EH (cell line): ENCODE measurements at regions not wholly inside any gene's neighbourhood (a gene's known extent, or its start where the extent isn't known, plus 50 kb on each side); places are given as distances from the start of the nearest gene placed in this dataset.

Experiments
- DNase-seq: peaks from one replicate; pipeline ENCODE4 v3.0.0-alpha.2; 2015; ENCODE audit warnings: low read depth

DNA sequence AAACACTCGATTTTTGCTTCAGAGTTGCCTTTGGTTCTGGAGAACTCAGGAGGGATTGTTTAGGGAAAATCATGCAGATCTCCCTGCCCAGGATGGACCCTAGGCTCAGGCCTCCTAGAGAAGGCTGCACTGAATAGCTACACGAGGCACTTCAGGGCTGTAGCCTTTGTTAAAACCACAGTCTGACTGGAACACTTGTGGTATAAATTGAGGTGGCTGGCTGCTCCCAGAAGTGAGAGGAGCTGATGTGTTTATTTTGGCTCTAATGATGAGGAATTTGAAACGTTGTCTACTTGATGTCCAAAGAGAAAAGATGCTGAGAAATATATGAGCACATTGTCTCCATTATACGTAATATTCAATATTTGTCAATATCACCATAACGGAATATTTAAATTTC is 762.1 kb upstream of the ARGLU1 start:
- no peak for DNase-seq

DNA sequence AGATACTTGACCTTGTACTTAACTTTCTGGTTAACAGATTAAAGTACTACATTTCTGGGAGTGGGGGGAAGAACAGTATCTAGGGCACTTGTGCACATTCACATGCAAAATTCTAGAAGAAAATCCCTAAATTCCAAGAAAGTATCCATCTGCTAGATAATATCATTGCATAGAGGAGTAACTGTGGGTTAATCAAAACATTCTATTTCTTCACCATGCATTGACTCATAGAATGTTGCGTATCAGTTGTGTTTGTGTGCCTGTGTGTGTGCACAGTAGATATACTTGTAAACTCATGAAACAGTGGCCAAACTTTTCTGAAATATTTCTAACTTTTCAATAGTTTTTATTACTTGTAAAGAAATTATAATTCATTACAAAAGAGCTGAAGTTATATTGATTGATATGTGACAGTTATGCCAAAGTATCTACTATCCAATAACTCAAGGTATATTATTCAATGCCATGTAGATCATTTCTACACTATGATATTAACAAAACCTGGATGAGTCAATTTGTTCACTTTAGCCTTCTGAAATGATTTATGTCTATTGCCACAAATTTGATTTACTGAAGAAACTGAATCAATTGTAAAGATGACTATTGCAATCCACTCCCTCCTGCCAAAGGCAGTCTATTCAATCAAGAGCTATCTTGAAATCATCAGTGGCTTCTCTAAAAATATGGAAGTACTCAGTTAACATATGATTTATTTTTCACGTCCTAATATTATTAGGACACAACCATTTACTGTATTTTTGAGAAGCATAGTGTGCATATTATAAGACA is 756.7 kb upstream of the ARGLU1 start:
- no peak for DNase-seq

DNA sequence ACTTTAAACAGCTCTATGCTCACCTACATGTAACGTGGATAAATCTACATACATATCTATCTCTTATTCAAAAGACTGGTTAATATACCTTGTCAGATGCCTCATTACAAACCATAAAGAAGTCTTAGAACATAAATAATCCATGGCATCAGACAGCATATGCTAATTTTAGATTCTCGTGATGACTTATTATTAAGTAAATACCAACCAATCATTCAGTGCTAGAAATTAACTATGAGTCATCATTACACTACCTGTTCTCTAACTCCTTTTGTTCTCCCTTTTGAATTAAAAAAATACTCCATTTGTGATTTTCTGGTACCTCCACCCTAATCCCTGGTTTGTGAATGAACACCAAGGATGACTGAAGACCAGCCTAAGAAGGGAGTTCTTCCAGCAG is 754.3 kb upstream of the ARGLU1 start:
- no peak for DNase-seq

DNA sequence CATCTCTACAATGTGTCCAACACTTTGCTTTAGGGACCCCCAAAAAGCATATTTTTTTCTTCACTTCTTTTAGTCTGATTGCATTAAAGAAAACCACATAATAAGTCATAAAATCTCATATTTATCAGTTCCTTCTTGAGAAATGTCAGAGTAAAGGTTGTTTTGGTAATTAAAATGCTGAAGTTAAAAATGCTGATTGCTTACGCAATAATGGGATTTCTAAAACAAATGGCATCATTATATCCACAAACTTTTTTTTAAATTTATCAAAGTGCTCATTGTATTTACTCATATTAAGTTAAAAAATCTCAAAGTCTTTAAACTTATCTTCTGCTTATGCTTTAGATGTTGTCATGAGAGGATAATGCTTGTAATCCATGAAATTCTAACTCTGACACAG is 737.2 kb upstream of the ARGLU1 start:
- DNase-seq: no peak

DNA sequence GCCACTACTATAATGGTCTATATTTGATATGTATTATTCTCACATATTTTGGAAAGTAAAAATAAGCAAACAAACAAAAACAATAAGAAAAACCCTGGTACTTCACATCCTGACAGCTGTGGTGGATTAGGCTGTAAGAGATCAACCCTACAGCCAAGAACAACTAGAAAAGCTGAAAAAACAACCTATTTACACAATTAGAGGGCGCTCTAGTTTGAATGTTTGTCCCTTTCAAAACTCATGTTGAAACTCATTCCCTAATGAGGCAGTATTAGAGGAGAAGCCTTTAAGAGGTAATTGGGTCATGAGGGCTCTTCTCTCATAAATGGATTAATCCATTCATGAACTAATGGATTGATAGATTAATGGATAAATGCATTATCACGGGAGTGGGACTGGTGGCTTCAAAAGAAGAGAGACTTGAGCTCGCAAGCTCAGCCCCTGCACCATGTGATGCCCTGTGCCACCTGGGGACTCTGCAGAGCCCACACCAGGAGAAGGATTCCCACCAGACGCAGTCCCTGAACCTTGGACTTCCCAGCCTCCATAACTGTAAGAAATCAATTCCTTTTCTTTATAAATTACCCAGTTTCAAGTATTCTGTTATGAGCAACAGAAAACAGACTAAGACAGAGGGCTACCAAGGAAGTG is 733.9 kb upstream of the ARGLU1 start:
- DNase-seq: no peak

DNA sequence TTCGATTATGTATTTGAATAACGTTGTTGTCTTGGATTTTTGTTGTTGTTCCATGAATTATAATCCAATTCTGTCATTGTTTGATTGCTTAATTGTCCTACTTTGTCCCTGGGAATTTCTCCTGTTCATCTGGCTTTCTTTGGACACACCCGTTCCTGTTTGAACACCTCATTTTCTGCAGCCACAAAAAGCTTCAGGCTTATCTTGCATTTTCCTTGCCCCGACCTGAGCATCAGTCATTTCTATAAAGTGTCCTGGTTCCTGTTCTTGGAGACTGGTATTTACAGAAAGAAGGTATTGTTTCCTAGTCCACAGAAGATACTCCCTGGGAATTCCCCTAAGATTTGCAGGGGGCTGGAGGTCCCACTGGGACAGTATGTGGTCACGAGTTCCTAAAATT is 731.8 kb upstream of the ARGLU1 start:
- no peak for DNase-seq

DNA sequence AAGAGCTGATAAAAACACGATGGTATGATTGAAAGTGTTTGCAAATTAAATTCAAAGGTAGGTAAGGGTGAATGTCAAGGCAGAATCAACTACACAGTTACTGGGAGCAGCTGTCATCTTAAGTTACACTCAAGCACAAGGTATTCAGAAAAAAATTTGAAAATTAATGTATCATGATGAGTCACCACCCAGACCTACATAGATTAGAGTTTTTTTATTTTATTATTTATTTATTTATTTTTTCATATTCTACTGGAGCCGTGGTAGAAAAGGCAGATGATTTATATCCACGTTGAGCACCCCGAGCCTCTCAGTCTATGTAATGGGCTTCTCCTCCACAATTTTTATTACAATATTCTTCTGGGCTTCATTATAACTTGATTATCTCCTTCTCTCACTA is 728.9 kb upstream of the ARGLU1 start:
- no peak for DNase-seq

DNA sequence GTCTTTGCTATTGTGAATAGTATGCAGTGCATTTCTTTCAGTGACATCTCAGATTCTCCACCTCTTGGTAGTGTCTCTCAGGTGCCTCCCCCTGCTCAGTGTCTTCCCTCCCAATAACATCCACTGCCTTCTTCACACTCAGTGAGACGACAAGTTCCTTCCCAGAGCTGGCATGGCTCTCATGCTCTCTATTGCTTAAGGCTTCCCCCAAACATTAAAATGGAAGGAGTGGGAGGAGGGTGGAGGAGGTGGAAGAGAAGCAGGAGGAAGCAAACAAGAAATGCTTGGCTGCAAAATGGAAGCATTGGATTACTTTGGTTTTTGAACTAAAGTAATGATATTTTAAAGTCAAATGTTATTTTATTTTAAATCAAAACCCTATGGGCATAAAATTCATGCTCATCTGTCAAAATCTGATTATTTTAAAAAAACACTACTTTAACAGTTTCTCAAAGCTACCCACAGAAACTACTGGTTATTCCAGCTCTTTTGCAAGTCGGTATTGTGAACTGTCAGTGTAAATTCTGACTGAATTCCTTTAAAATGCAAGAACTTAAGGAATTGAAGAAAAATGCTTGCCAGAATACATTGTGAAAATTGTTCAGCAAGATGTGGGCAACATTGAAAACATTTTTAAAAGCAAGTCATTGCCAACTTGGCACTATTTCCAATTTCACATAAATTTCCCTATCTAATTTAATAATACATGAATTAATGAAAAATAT is 727.6 kb upstream of the ARGLU1 start:
- no peak for DNase-seq

DNA sequence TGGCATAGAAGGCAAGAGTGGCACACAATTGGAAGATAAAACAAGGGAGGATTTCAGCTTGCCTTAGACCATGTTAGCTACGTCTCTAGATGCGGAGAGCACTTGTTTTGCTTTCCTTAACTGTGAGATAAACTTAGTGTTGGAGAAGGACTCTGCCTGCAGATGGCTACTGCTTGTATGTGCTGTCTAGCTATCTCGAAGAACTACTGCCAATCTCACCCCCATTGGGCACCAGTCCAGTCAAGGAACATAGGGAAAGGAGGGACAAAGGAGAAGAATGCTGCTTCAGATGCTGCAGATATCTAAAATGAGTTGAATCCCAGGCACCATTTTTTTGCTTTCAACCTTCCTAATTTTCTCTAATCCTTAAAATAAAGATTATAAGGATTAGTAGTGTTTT is 726.0 kb upstream of the ARGLU1 start:
- DNase-seq: no peak

DNA sequence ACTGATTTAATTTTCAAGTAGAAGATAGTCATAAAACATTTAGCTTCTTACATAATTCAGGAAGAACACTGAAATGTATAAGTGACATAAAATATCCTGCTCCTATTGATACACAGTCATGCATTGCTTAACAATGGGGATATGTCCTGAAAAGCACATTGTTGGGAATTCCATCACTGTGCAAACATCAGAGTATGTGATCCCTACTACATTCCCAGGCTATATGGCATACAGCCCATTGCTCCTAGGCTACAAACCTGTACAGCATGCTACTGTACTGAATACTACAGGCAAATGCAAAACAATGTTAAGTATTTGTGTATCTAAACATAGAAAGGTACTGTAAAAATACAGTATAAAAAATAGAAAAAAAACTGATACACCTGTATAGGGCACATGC is 723.9 kb upstream of the ARGLU1 start:
- DNase-seq: no peak

DNA sequence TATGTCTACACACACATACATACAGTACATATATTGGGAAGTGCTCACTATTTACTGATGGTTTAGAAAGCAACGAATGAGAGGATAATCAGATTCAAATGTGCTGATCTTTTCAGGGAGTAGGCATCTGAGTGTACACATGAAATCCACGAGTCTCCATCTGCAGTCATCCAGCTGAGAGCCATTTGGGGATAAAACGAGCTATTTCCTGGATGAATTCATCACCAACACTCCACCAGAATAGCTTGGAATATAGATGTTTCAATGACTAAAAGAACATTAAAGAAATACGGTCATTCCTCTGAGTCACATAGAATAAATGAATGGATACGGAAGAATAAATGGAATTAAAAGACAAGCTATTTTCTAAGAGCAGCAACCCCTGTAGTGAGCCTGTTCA is 721.6 kb upstream of the ARGLU1 start:
- no peak for DNase-seq

DNA sequence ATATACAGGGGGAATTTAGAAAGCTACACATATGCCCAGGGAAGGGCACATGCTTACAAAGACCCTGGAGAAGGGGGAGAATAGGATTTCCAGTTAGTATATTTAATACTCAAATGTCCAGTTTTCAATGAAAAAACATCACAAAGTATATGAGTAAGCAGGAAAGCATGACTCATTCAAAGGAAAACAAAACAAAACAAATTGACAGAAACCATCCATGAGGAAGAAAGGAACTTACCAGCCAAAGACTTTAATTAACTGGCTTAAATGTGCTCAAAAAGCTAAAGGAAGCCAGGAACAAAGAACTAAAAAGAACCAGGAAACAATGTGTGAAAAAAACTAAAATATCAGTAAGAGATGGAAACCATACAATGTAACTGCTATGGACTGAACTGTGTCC is 716.2 kb upstream of the ARGLU1 start:
- DNase-seq: no peak

DNA sequence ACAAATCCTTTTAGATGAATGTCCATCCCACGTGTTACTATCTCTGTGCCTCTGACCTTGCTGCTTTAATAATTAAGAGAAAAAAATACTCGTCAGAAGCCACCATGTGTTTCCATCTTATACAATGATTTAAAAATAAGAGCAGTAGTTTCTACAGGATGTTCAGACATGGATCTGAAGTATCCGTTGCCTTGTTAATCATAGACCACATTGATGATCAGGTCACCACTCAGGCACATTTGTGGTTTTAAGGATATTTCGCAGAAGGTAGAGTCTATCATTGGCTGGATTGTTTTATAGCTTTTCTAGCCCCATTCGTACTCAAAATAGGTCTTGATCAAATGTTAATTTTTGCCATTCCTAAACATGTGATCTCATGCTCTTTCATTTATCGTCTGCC is 710.0 kb upstream of the ARGLU1 start:
- DNase-seq: no peak

DNA sequence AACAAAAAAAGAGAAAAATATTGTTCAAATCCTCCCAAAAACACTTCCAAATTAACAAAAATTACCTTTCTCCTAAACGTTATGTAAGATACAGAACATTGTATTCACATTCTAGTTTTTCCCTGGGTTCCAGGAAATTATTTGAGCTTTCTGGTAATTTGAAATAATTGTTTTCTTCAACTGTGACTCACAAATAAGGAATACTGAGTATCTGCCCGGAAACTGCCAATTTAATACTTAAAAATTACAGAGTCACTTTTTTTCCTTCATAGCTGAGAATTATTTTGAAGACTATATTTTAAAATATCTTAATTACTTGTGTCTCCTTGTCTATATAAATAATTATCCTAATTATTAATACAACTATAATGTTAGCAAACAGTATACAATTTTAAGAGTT is 709.0 kb upstream of the ARGLU1 start:
- DNase-seq: no peak

DNA sequence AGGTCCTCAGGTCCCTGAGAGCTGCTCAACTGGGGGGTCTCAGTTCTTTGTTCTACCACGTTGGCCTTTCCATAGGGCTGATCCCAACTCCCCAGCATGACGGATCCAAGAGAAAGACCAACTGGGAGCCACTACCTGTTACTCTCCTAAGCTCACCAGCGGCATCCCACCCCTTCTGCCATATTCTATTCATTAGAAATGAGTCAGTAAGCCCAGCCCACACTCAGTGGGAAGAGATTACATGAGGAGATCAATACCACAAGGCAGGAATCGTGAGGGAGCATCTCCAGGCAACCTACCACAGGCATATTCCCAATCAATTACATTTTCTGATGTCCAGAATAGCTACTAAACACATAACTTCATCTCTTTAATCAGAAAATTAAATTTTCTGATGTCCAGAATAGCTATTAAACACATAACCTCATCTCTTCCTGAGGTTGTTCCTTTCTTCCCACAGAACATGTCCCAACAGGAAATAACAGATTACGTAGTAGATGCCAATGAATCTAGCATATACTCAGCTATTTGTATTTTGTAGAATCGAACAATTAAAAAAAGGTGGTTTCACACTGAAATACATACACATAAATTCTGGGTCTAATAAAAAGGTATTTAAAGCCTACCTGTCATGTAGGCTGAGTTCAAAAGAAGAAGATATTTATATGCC is 708.1 kb upstream of the ARGLU1 start:
- no peak for DNase-seq

DNA sequence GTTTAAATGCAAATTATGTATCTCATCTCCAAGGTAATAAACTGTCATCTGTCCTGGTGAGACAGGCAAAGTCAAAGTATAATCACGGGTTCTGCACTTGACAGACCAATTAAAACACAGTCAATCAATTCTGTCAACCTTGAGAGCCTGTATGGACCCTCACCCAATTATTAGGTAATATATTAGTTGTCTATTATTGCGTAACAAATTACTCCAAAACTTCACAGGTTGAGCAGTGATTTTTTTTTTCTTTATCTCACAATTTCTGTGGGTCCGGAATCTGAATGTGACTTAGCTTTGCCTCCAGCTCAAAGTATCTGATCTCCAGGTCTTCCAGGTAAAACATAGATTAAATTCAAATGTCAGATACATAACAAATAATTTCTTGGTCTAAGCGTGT is 707.4 kb upstream of the ARGLU1 start:
- DNase-seq: no peak

DNA sequence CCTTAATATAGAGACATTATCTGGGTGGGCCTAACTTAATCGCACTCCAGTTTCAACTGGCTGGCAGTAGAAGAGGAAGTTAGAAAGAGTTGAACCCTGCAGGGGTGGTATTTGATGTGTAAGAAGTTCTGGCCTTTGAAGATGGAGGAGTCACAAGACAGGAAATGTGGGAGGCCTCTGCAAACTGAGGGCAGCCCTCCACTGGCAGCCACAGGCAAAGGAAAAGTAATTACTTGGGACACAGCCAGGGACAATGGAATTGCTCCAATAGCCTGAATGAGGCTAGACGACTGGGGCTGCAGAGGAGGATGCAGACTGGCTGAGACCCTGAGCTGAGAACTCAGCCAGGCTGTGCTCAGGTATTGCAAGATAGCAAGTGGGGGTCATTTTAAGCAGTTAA is 703.3 kb upstream of the ARGLU1 start:
- no peak for DNase-seq

DNA sequence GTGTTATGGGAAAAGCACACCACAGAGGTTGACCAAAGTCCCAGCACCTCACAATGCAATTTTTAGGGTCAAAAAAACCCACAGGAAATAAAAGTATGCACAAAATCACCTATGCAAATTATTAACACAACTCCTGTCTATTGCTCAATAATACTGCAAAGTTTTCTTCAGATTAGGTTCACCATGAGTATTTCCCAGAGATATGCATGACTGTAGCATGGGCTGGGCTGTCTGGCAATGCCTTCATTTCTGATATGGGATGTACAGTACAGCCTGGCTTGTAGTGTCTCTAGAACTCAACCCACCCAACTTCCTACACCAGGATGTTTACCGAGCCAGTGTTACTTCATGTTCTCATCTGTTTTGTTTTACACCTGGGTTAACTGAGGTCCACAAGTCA is 698.7 kb upstream of the ARGLU1 start:
- DNase-seq: no peak

DNA sequence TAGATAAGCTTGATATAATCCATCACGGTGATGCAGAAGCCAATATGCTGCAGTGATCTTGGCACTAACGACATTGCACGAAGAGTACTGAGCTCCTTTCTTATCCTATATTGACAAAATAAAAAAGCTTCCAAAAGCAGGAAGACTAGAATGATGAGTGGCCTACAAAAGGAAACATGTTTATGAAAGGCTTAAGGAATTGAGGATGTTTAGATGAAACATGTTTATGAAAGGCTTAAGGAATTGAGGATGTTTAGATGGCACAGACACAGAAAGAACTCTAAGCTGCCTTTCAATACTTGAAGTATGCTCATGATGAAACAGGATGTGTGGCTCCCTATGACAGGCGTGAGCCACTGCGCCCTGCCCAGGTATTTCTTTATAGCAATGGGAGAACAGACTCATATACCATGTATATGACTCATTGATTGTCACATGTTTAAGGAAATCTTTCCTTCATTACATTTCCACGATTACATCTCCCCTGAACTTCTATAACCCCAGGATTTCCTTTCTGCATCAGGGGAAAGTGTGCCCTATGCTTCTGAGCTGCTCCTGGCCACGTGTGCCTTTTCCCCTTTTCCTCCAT is 690.8 kb upstream of the ARGLU1 start:
- no peak for DNase-seq

DNA sequence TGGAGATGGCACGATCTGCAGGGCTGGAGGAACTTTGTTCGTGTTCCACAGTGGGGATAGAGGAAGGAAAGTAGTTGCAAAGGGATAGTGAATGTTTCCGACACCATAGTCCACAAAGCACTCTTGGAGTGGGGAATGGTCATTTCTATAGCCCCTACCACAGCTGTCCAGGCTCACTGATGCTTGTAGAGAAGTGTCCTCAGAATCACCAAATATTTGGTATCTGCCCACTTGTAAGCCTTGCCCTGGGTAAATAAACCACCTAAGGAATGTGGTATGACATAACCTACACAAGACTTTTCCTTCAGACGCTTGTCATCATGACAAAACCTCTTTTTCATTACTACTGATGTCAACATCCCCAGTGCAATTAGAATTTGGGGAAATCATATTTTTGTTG is 686.5 kb upstream of the ARGLU1 start:
- no peak for DNase-seq

DNA sequence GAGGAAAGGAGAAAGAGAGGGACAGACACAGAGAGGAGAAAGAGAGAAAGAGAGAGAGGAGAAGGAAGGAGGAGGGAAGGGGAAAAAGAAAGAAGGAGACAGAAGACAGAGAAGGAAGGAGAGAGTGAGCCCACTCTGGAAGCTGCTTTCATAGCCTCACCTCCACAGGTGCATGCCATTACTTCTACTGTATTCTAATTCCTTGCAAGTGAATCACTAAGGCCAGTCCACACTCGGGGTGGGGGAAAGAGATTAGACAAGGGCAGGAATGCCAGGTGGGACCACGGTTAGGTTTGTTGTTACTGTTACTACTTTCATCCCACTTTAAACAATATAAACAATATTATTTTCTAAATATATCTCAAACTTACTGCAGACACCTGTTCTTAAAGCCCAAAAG is 684.5 kb upstream of the ARGLU1 start:
- no peak for DNase-seq

DNA sequence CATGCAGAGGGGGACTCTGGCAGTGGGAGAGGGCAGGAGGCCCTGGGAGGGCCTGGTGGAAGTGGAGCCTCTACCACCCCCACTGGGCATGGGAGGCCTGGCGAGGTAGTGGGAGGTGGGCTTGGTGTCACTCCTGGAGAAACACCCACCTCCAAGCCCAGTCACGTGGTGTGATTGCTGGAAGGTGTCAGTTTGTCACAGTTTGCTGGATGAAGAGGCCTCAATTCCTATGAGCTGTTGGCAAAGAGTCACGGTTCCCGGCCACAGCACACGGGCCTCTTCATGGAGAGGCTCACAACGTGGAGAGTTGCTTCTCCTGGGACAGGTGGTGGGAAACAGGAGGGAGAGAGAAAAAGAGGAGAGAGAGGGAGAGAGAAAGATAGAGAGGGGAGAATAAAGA is 684.1 kb upstream of the ARGLU1 start:
- no peak for DNase-seq

DNA sequence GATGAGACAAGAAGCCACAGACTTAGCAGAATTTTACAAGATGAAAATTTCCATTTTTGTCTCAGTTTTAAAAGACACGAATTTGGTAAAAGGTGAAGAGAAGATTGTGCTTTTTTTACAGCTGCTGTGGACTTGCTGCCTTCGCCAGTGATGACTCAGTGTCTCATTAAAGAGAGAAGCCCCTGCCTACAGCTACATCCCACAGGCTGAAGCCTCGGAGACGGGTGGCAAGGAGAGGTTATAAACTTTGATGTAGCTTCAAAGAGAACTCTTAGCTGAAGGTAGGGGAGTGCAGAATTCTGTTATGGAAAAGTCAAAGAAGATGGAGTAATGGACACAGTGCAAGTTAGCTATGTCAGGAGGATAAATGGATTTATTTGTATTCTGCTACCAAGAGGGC is 683.4 kb upstream of the ARGLU1 start:
- no peak for DNase-seq
